HTR-8/SVneo (cell line): ENCODE measurements at regions not wholly inside any gene's neighbourhood (a gene's known extent, or its start where the extent isn't known, plus 50 kb on each side); places are given as distances from the start of the nearest gene placed in this dataset.
A peak's percentile ranks its signal among the peaks of the same experiment; 100 is the strongest.
"Not testable (repeated sequence)": the region's sequence is repeated elsewhere in the genome, so short reads cannot be mapped to it uniquely, and the experiment has no call there.

Source experiments
- DNase-seq: peaks from one replicate; pipeline ENCODE4 v3.0.0; 2011; ENCODE audit warnings: low spot score, mixed read lengths; ENCODE audit not compliant: insufficient read length
- FAIRE-seq: peaks from 2 replicates; lab custom pipeline; 2011; peaks lifted over from hg19 to GRCh38; lab: Jason Lieb, UNC

- no peak for FAIRE-seq
- no peak for DNase-seq
These were observed 161.5 kb downstream of the SOX3 start for GRCh38 chrX:140343226-140343868.

GRCh38 chrX:140342410-140342809 is 162.5 kb downstream of the SOX3 start:
- no peak for FAIRE-seq
- no peak for DNase-seq

DNA sequence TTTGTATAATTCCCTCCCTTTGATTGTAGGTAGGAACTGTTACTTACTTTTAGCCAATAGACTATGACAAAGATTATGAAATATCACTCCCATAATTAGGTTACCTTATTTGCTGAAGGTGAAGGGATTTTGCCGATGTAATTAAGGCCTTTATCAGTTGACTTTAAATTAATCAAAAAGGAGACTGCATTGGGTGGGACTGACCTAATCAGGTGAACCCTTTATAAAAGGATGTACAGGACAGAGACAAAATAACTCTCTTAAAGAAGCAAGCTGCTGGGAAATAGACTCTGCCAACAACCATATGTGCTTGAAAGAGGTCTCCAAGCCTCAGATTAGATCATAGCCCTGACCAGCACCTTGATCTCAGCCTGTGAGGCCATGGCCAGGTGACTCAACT is 167.6 kb downstream of the SOX3 start:
- no peak for DNase-seq
- no peak for FAIRE-seq

- DNase-seq (no peak), FAIRE-seq (no peak)
These were observed 186.6 kb downstream of the SOX3 start for GRCh38 chrX:140318296-140318695.

- no peak for DNase-seq
- no peak for FAIRE-seq
These were observed 187.4 kb downstream of the SOX3 start for GRCh38 chrX:140317462-140317861.

- FAIRE-seq (no peak), DNase-seq (no peak)
These were observed 205.7 kb downstream of the SOX3 start for GRCh38 chrX:140298960-140299825.

- no peak for DNase-seq
- FAIRE-seq, result no peak
These were observed 207.6 kb downstream of the SOX3 start for GRCh38 chrX:140297273-140297672.

- no peak for FAIRE-seq
- DNase-seq, result no peak
These were observed 211.9 kb downstream of the SOX3 start for GRCh38 chrX:140292961-140293360.

- FAIRE-seq, result no peak
- no peak for DNase-seq
These were observed 212.7 kb downstream of the SOX3 start for GRCh38 chrX:140292188-140292587.

- DNase-seq (peak; percentile 0), FAIRE-seq (no peak)
These were observed 229.9 kb downstream of the SOX3 start for GRCh38 chrX:140274811-140275525.

- DNase-seq (no peak), FAIRE-seq (no peak)
These were observed 230.9 kb downstream of the SOX3 start for GRCh38 chrX:140273921-140274320.

GRCh38 chrX:140250391-140250790 is 254.5 kb downstream of the SOX3 start:
- no peak for DNase-seq
- no peak for FAIRE-seq

DNA sequence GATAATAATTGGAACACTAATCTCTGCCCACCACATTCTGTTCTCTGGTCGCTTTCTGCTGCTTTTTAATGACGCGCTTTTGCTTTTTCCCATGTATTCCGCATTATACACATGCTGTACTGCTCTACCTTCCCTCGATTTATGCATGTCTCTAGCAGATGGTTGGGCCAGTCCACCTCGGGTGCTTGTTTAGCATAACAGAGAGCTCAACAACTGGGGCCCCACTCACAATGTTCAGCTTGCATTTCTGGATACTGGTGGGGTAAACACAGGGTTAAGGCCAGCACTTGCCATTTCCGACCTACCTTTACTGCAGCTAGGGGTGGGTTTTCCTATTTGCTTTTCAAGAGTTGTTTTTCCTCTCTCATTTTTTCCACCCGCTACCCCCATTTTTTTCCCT is 255.8 kb downstream of the SOX3 start:
- FAIRE-seq, result no peak
- DNase-seq, result no peak

- FAIRE-seq (no peak), DNase-seq (no peak)
These were observed 263.9 kb upstream of the CXorf66 start for GRCh38 chrX:140229191-140229590.

GRCh38 chrX:140226037-140226436 is 260.7 kb upstream of the CXorf66 start:
- DNase-seq, FAIRE-seq: not testable (repeated sequence)

DNA sequence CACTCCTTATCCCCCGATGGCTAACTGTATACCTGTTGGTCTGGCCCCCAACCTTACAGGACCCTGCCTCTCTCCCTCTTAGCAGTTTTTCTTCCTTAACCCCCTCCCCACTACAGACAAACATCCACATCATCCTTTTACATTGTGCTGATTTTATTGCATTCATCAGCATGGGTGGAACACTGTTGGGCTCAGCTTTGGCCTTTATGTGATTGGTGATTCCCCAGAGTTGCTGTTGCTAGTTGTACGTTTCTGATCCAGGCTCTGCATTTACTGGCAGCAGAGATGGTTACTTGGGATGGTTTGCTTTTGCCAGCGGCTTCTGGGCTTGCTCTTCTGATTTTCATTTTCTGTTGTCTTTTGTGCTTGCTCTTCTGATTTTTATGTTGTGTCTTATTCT is 250.6 kb upstream of the CXorf66 start:
- DNase-seq, FAIRE-seq: not testable (repeated sequence)

DNA sequence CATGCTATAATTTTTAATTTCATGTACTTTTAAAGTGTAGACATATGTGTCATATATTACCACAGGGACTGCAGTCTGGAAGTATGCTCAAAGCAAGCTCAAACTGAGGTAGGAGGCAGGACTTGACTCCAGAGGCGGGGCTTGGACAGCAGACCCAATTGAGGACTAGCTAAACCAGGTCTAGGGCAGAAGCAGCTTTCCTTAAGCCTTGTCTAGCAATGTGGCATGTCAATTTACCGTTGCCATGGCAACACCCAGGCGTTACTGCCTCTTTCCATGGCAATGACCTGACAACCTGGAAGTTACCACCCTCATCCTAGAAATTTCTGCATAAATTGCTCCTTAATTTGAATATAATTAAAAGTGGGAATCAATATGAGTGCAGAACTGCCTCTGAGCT is 249.2 kb upstream of the CXorf66 start:
- FAIRE-seq, DNase-seq: not testable (repeated sequence)

GRCh38 chrX:140206657-140207056 is 241.3 kb upstream of the CXorf66 start:
- DNase-seq, result no peak
- no peak for FAIRE-seq

DNA sequence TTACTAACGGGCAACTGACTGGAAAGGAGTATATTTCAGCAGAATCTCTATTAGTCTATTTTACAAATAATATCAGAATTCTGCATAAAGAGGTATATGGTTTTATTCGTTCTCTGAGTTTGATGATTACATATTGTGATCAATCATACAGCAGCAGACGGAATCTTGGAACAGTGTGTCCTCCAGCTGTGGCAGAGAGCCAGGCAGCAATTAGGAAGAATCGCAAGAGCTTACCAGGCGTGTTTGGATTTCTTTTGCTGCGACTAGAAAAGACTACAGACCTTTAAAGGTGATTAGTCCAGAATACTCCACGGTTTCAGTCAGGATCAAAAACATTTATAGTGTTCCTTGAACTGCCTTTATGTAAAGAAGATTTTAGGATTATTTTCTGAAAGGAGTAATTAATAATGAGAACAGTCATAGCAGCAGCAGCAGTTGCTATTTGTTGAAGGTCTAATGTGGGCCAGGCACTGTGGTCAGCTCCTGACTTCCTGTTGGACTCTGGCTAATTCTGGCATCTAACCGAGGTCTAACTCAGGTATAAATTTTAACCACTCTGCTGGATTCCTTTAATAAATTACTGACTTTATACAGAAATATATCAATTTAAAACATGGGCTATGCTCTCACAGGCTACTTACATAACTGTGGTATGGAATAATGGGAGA is 225.3 kb upstream of the CXorf66 start:
- FAIRE-seq (no peak), DNase-seq (no peak)

GRCh38 chrX:140180585-140180984 is 215.3 kb upstream of the CXorf66 start:
- DNase-seq, result no peak
- no peak for FAIRE-seq
